GM12874 (cell line): ENCODE measurements at regions not wholly inside any gene's neighbourhood (a gene's known extent, or its start where the extent isn't known, plus 50 kb on each side); places are given as distances from the start of the nearest gene placed in this dataset.

Source experiments
- CTCF ChIP-seq: IDR thresholded peaks from 2 replicates; pipeline ENCODE4 v1.5.1; 2011; ENCODE audit warnings: low read depth, mild to moderate bottlenecking, control low read depth, low read length, moderate library complexity; ENCODE audit not compliant: insufficient read depth

GRCh38 chr18:33901894-33902512, 322.7 kb downstream of the NOL4 start:
- TF ChIP-seq CTCF = no peak

- TF ChIP-seq CTCF = no peak
These were observed 322.6 kb downstream of the ASXL3 start for GRCh38 chr18:33900638-33901037.

- TF ChIP-seq CTCF = no peak
These were observed 320.4 kb downstream of the ASXL3 start for GRCh38 chr18:33898427-33898826.

GRCh38 chr18:33878213-33878612, 300.2 kb downstream of the ASXL3 start:
- no peak for TF ChIP-seq CTCF

- no peak for TF ChIP-seq CTCF
These were observed 297.1 kb downstream of the ASXL3 start for GRCh38 chr18:33875029-33875565.

- TF ChIP-seq CTCF = no peak
These were observed 295.1 kb downstream of the ASXL3 start for GRCh38 chr18:33873112-33873511.

GRCh38 chr18:33871363-33872025, 293.5 kb downstream of the ASXL3 start:
- TF ChIP-seq CTCF = no peak
